ENCODE measurements at regions not wholly inside any gene's neighbourhood (a gene's known extent, or its start where the extent isn't known, plus 50 kb on each side); places are given as distances from the start of the nearest gene placed in this dataset.

GRCh38 chr9:27714388-27714787 is 141.1 kb upstream of the C9orf72 start:
- CTCF ChIA-PET = no interaction called here
- Histone ChIP-seq H3K27ac (ENCODE audit: insufficient read depth, low read depth, low read length) (no peak overlapping the region), H2AFZ (ENCODE audit: low read depth, low read length) (no peak overlapping the region), H4K20me1 (replicated peaks; ENCODE audit: control insufficient read depth, extremely low read depth, insufficient read depth, low read length) (no peaks in the 10 kb centered on the region), H3K4me1 (ENCODE audit: control insufficient read depth, extremely low read depth, insufficient read depth, low read length) (no peaks in the 10 kb centered on the region), H3K36me3 (ENCODE audit: control insufficient read depth in 2 of 2, extremely low read depth in 1 of 2, insufficient read depth in 2 of 2, low read length in 2 of 2) (no peaks in the 10 kb centered on the region), H3K27me3 (ENCODE audit: control insufficient read depth in 2 of 2, insufficient read depth in 2 of 2, low read length in 2 of 2) (no peaks in the 10 kb centered on the region), H3K79me2 (ENCODE audit: control insufficient read depth, insufficient read depth, low read length) (no peaks in the 10 kb centered on the region), H3K9ac (replicated peaks; ENCODE audit: extremely low read depth, insufficient read depth, low read length) (no peak overlapping the region), H3K4me2 (ENCODE audit: insufficient read depth, low read length) (no peak overlapping the region), H3K9me3 (replicated peaks; ENCODE audit: control insufficient read depth, insufficient read depth, low read length) (no peaks in the 10 kb centered on the region), H3K4me3 (replicated peaks in 1 of 3; ENCODE audit: insufficient read depth in 1 of 3, low read depth in 1 of 3, low read length in 3 of 3) (no peak overlapping the region), H3K9me1 (replicated peaks; ENCODE audit: control insufficient read depth, extremely low read depth, insufficient read depth, low read length) (no peaks in the 10 kb centered on the region)
- FAIRE-seq (no peak), DNase-seq (ENCODE audit: low read depth, low spot score) (no peak)
- POLR2A ChIA-PET = no interaction called here
- BruUV-seq (replicated peaks) = no TSS peak
- TF ChIP-seq FOS (IDR thresholded peaks at IDR 0.05; ENCODE audit: borderline replicate concordance, insufficient read depth, low read length) (no peak), MYC (IDR thresholded peaks at IDR 0.05; ENCODE audit: low read depth, low read length) (no peak), GATA2 (IDR thresholded peaks at IDR 0.05; ENCODE audit: insufficient read depth, insufficient read length, low read depth, low read length) (no peak), POLR2AphosphoS5 (IDR thresholded peaks at IDR 0.05; ENCODE audit: insufficient read depth, low read depth, low read length) (no peak), JUN (IDR thresholded peaks at IDR 0.05; ENCODE audit: borderline replicate concordance, insufficient read depth, insufficient read length, low read depth) (no peak), MAX (IDR thresholded peaks at IDR 0.05; ENCODE audit: insufficient read depth, insufficient read length) (no peak), EZH2 (IDR thresholded peaks at IDR 0.05; ENCODE audit: borderline replicate concordance, low read depth, low read length, severe bottlenecking) (no peak), CTCF (IDR thresholded peaks at IDR 0.05; ENCODE audit: extremely low read depth in 1 of 2, insufficient read depth in 1 of 2, low read depth in 1 of 2, low read length in 2 of 2) (no peak), POLR2A (IDR thresholded peaks at IDR 0.05; ENCODE audit: low read depth, low read length) (no peak)
- intact Hi-C loops (cut with micrococcal nuclease) (no loop called here), dilution Hi-C loops (cut with MboI; ENCODE audit: extremely low pct_ligation_motif_present, low sequenced_read_pairs) (no loop called here)
